HG03521 (cell line): ENCODE measurements at regions not wholly inside any gene's neighbourhood (a gene's known extent, or its start where the extent isn't known, plus 50 kb on each side); places are given as distances from the start of the nearest gene placed in this dataset.

Experiments
- ATAC-seq: cut with Tn5 transposase; IDR thresholded peaks from one replicate; pipeline ENCODE4 v1.9.1; 2021; ENCODE audit warnings: mild to moderate bottlenecking, moderate library complexity; ENCODE audit not compliant: unreplicated experiment

GRCh38 chr3:182052332-182052731 lies 340.6 kb downstream of the SOX2 start:
- ATAC-seq, result no peak

DNA sequence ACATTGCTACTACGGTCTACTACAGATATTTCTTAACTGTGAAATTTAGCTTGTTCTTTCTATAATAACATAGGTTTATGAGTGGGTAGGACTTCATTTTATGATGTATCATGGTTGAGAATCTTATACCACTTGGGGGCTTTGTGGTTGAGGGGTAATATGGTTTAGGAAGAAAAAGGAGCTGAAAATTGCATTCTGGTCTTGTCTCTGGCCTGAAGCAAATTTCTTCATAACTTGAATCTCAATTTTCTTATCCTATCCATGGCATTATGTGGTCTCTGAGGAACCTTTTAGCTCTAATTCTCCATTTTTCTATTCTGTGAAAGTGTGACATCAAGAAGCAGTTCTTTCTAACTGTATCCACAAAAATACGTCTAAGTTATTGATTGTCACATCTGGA lies 341.0 kb downstream of the SOX2 start:
- no peak for ATAC-seq

- no peak for ATAC-seq
These were observed 346.8 kb downstream of the SOX2 start for GRCh38 chr3:182058488-182058887.

DNA sequence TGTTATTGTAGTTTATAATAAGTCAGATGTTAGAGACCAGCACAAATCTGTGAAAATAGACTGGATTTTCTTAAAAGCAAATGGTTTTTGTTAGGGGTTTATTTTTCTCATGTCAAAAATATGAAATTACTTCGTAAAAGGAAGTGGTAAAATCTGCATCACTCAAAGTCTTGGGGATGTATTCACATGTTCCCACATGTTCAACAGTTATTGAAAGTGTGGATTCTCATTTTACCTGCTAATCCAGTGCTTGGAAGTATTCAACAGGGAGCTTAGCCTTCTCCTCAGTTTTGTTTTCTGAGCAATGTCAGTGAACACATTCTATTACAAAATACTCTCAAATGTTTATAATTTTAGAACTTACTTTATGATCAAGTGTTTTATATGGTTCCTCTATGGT lies 352.0 kb downstream of the SOX2 start:
- no peak for ATAC-seq

- ATAC-seq, result no peak
These were observed 355.7 kb downstream of the SOX2 start for GRCh38 chr3:182067423-182067822.

- ATAC-seq, result no peak
These were observed 366.6 kb downstream of the SOX2 start for GRCh38 chr3:182078316-182078715.

GRCh38 chr3:182078929-182079328 lies 367.2 kb downstream of the SOX2 start:
- no peak for ATAC-seq

DNA sequence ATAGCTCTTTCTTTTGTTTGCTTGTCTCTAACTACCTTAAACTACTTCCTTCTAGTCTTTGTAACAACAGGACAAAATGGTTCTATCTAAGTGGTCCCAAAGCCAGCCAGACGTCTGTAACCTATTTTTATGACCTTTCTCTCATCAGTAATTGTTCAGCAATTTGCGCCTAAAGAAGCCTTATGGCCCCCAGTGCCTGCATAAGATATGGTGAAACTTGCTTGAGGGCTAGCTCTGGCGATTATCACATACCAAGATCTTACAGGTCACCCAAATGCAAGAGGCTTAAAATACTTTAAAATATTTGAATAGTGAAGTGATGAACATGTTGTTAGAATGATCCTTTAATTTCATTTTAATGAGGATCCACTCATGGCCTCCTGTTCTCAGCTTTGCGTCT lies 369.4 kb downstream of the SOX2 start:
- ATAC-seq, result no peak

- ATAC-seq, result no peak
These were observed 371.4 kb downstream of the SOX2 start for GRCh38 chr3:182083112-182083511.

DNA sequence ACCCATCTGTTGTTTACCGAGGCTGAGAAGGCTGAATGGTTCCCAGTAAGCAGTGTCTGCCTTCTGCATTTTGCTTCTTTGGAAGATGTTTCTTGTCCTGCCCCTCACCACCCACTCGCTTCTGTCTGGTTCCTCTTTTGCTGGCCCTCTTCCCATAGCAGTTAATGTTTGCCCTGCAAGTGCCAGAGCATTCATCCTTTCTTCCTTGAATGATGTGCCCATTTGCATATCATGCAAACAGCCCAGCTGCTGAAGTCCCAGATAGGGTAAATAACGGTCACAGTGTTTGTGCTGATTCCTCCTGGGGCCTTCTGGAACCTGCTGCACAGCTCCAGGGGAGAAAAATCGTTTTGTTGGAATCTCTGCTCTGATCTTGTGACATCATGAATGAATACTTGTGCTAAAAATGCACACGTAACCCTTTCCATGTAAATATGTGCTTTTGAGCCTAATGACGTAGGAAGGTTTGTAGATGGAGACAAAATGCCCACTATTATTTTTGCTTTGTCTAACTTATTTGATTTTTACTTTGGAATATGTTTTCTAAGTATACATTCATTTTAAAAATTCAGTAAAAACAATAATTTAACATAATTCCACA lies 381.0 kb downstream of the SOX2 start:
- ATAC-seq, result no peak

DNA sequence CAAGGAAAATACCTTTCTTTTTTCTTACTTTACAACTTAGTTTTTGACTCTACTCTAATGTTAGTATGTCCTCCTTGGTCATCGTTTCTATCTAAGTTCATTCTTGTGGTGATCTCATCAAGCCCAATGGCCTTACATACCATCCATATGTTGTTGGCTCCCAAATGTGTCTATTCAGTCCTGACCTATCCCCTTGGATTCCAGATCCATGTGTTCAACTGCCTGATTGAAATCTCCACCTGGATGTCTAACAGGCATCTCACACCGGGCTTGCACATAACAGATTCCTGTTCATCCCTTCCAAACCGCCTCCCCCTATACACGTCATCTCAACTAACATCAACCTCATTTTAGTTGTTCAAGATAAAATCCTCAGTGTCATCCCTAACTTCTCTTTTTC lies 382.6 kb downstream of the SOX2 start:
- no peak for ATAC-seq

- no peak for ATAC-seq
These were observed 393.2 kb downstream of the SOX2 start for GRCh38 chr3:182104881-182105280.

- no peak for ATAC-seq
These were observed 394.1 kb downstream of the SOX2 start for GRCh38 chr3:182105875-182106274.

DNA sequence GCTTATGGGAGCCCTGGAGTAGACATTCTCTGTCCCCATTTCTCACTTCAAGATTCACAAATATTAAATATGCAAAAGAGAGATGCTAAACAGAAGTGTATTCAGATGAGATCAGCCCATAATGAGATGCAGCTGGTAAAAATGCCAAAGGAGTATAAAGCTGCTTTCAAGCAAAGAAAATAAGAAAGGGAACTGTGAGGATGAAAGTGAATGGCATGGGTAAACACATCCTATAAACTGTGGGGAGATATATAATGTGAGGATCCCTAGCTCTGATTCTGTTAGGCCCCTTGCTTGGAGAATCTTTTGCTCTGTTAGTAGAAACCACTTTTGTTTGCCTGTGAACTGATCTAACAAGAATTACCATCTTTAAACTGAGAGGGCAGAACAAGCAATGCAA lies 396.6 kb downstream of the SOX2 start:
- ATAC-seq, result no peak

GRCh38 chr3:182111967-182112366 lies 400.2 kb downstream of the SOX2 start:
- no peak for ATAC-seq

DNA sequence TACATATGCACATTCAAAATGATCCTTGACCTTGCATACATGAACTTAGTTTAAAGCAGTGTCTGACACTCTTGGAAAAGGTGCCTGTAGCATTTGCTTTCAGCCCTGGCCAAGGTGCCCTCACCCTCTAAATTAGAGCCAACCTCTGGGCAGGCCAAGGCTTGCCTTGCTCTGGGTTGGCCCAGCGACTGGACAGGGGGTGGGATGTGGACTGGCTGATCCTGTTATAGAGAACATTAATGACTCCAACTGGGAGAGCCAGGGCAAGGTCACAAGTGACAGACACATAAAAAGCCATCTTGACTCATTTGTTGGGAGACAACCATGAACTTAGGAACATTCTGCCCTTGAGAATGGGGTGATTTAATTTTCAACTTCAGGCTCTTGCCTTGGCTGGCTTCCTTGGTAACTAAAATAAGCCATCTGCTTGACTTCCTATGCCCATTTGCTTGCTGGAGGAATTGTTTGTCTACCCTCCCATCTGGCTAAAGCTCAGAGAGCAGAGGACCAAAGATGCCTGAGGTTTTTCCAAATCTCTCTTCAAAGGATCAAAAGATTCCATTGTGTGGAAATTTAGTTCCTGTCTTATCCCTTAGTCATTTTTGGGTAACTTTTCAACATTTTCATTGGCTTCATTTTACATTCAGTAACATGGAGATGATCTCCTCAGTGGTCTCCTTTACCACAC lies 403.7 kb downstream of the SOX2 start:
- no peak for ATAC-seq

- ATAC-seq, result no peak
These were observed 404.7 kb downstream of the SOX2 start for GRCh38 chr3:182116386-182116785.

DNA sequence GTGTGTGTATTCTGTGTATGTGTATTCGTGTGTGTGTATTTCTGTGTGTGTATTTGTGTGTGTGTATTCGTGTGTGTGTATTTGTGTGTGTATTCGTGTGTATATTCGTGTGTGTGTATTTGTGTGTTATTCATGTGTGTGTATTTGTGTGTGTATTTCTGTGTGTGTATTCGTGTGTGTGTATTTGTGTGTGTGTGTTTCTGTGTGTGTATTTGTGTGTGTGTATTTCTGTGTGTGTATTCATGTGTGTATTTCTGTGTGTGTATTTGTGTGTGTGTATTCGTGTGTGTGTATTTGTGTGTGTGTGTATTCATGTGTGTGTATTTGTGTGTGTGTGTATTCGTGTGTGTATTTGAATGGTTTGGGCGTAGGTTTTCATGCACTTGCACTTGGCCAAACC lies 405.4 kb downstream of the SOX2 start:
- no peak for ATAC-seq

DNA sequence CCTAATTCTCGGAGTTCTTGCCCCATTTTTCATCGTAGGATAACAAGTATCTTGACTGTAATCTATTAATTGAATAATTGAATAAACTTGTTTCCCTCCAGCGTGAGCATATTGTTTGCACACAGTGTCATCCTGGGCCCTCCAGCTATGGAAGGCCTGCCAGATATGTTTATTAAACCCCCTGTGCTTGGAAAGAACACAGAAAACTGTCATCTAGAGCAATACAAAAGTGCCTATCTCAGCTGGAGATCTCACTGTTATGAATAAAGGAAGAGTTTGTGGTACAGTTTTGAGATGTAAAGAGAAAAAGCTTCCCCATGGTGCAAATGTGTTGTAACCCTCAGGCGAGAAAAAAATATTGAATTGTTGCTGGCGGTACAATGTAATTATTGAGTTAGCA lies 405.9 kb downstream of the SOX2 start:
- no peak for ATAC-seq

DNA sequence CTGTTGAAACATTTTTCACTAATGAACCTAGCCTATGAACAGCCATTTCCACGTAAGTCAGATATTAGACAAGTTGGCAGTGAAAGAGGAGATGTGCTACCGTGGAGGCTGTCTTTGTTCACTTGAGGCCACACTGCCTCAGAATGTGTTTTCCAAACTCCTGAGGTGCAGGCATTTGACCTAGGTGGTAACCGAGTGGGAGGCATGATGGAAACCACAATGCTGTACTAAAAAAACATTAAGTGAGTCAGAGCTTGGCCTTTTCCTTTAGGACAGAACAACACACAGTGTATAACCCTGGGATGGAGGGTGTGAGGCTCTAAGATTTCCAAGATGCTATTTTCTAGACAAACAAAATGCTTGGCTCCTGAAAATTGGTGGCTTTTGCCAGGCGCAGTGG lies 406.3 kb downstream of the SOX2 start:
- ATAC-seq, result no peak

DNA sequence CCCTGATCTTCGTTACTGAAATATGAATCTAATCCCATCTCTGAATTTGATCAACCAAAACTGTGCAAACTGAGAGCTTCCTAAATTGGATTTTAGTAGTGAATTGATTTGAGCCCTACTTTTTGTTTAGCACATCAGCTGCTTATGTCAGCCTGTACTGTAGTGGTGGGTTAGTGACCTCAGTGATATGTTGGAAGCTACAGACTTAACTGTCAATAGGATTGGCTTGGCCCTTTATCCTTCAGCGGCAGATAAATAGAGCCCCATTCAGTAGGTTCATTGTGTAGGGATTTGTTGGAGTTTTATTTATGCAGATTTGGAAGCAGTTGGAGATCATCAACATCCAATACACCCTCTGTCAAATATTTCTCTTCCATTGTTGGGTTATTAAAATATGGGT lies 409.7 kb downstream of the SOX2 start:
- ATAC-seq, result no peak

DNA sequence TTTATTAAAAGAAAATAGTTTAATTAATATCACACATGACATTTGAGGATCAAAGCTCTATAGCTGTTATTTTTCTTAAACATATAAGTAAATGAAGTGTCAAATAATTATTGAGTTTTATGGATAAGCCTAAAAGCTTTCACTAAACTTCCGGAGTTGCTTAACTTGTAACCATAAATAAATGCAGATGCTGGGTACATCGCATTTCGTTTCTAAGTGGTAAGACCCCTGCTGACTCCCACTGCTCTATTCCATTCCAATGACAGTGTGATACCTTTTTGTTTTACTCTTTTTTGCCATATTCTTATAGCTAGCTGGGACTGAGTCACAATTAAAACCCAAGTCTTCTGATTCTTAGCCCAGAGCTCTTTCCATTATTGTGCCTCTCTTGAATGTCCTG lies 411.1 kb downstream of the SOX2 start:
- no peak for ATAC-seq

GRCh38 chr3:182124187-182124586 lies 412.5 kb downstream of the SOX2 start:
- ATAC-seq, result no peak
